T-helper 9 cell (primary cell): ENCODE measurements at regions not wholly inside any gene's neighbourhood (a gene's known extent, or its start where the extent isn't known, plus 50 kb on each side); places are given as distances from the start of the nearest gene placed in this dataset.

Source experiments
- DNase-seq: peaks from one replicate; pipeline ENCODE4 v3.0.0-alpha.2; 2020

GRCh38 chr2:236499691-236500578 is 69.7 kb upstream of the ACKR3 start:
- DNase-seq: no peak

GRCh38 chr2:236501026-236501425 is 68.6 kb upstream of the ACKR3 start:
- no peak for DNase-seq

- DNase-seq: no peak
Measured at GRCh38 chr2:236501531-236501930, 68.1 kb upstream of the ACKR3 start.

- no peak for DNase-seq
Measured at GRCh38 chr2:236503100-236503499, 66.5 kb upstream of the ACKR3 start.

GRCh38 chr2:236503583-236503982 is 66.0 kb upstream of the ACKR3 start:
- DNase-seq: no peak

- no peak for DNase-seq
Measured at GRCh38 chr2:236505041-236505440, 64.6 kb upstream of the ACKR3 start.

- DNase-seq: no peak
Measured at GRCh38 chr2:236505648-236506047, 64.0 kb upstream of the ACKR3 start.

- DNase-seq: peak; percentile 27
Measured at GRCh38 chr2:236507393-236508085, 62.1 kb upstream of the ACKR3 start.

- no peak for DNase-seq
Measured at GRCh38 chr2:236508466-236508865, 61.2 kb upstream of the ACKR3 start.

- DNase-seq: no peak
Measured at GRCh38 chr2:236510034-236510433, 59.6 kb upstream of the ACKR3 start.

- DNase-seq: no peak
Measured at GRCh38 chr2:236511266-236511665, 58.4 kb upstream of the ACKR3 start.

- DNase-seq: no peak
Measured at GRCh38 chr2:236512267-236512666, 57.4 kb upstream of the ACKR3 start.

- DNase-seq: peak; percentile 53
Measured at GRCh38 chr2:236512902-236513435, 56.7 kb upstream of the ACKR3 start.

GRCh38 chr2:236513956-236514355 is 55.7 kb upstream of the ACKR3 start:
- DNase-seq: no peak

- no peak for DNase-seq
Measured at GRCh38 chr2:236516708-236517107, 52.9 kb upstream of the ACKR3 start.

GRCh38 chr2:236517251-236518031 is 52.2 kb upstream of the ACKR3 start:
- no peak for DNase-seq
